SK-N-SH treated with all-trans-retinoic acid at 6 μM for 48 hours (cell line): ENCODE measurements at regions not wholly inside any gene's neighbourhood (a gene's known extent, or its start where the extent isn't known, plus 50 kb on each side); places are given as distances from the start of the nearest gene placed in this dataset.

Experiments
- ATAC-seq: fragments of 200-7000 bp; cut with Tn5 transposase; 3 replicates; pipeline ENCODE4 v1.9.1; 2020; ENCODE audit warnings: mild to moderate bottlenecking, moderate library complexity
- ARNTL ChIP-seq: fragments of 450-650 bp; formaldehyde crosslinking; IDR thresholded peaks from 2 replicates; pipeline ENCODE4 v1.5.0; 2020; ENCODE audit warnings: low read depth, mild to moderate bottlenecking, moderate library complexity, borderline replicate concordance
- BACH2 ChIP-seq: fragments of 250-450 bp; sonication (Bioruptor Pico); IDR thresholded peaks from 2 replicates; pipeline ENCODE4 v1.9.0; 2021; ENCODE audit warnings: mild to moderate bottlenecking, borderline replicate concordance
- CREB5 ChIP-seq: fragments of 250-450 bp; sonication (Bioruptor Pico); IDR thresholded peaks from 2 replicates; pipeline ENCODE4 v1.5.1; 2020; ENCODE audit warnings: low read depth, mild to moderate bottlenecking, moderate library complexity
- CSDC2 ChIP-seq: fragments of 250-450 bp; sonication (Bioruptor Pico); IDR thresholded peaks from 2 replicates; pipeline ENCODE4 v1.5.0; 2020; ENCODE audit warnings: mild to moderate bottlenecking, moderate library complexity
- CSRNP3 ChIP-seq: fragments of 250-450 bp; sonication (Bioruptor Pico); IDR thresholded peaks from 2 replicates; pipeline ENCODE4 v1.5.1; 2021; ENCODE audit warnings: mild to moderate bottlenecking, moderate library complexity
- ESRRG ChIP-seq: fragments of 250-450 bp; sonication (Bioruptor Pico); IDR thresholded peaks from 2 replicates; pipeline ENCODE4 v1.6.1; 2021; ENCODE audit warnings: mild to moderate bottlenecking
- GLIS3 ChIP-seq: fragments of 250-450 bp; sonication (Bioruptor Pico); IDR thresholded peaks from 2 replicates; pipeline ENCODE4 v1.5.0; 2020; ENCODE audit warnings: mild to moderate bottlenecking, moderate library complexity
- ISL1 ChIP-seq: fragments of 250-450 bp; sonication (Bioruptor Pico); IDR thresholded peaks from 2 replicates; pipeline ENCODE4 v2.1.2; 2022; ENCODE audit warnings: mild to moderate bottlenecking, moderate library complexity
- PATZ1 ChIP-seq: fragments of 250-450 bp; sonication (Bioruptor Pico); IDR thresholded peaks from 2 replicates; pipeline ENCODE4 v1.8.0; 2020; ENCODE audit warnings: mild to moderate bottlenecking, moderate library complexity, borderline replicate concordance
- POU6F1 ChIP-seq: fragments of 250-450 bp; sonication (Bioruptor Pico); IDR thresholded peaks from 2 replicates; pipeline ENCODE4 v1.8.0; 2021; ENCODE audit warnings: low read depth, mild to moderate bottlenecking, moderate library complexity, borderline replicate concordance
- RARB ChIP-seq: fragments of 250-450 bp; sonication (Bioruptor Pico); IDR thresholded peaks from 2 replicates; pipeline ENCODE4 v1.8.0; 2021; ENCODE audit warnings: mild to moderate bottlenecking, moderate library complexity
- SNAI2 ChIP-seq: fragments of 250-450 bp; sonication (Bioruptor Pico); IDR thresholded peaks from 2 replicates; pipeline ENCODE4 v1.5.0; 2020; ENCODE audit warnings: mild to moderate bottlenecking, moderate library complexity
- TSHZ2 ChIP-seq: fragments of 250-450 bp; sonication (Bioruptor Pico); IDR thresholded peaks from 2 replicates; pipeline ENCODE4 v1.5.0; 2020; ENCODE audit warnings: mild to moderate bottlenecking, moderate library complexity
- ZFP3 ChIP-seq: fragments of 250-450 bp; sonication (Bioruptor Pico); IDR thresholded peaks from 2 replicates; pipeline ENCODE4 v1.5.0; 2020; ENCODE audit warnings: mild to moderate bottlenecking, moderate library complexity
- ZNF565 ChIP-seq: fragments of 450-650 bp; formaldehyde crosslinking; conservative IDR thresholded peaks from 2 replicates; pipeline ENCODE4 v1.5.0; 2020; ENCODE audit warnings: low read depth, mild to moderate bottlenecking, moderate library complexity
- ZNF70 ChIP-seq: fragments of 450-650 bp; formaldehyde crosslinking; IDR thresholded peaks from 2 replicates; pipeline ENCODE4 v1.5.0; 2020; ENCODE audit warnings: mild to moderate bottlenecking, moderate library complexity
- ZNF8 ChIP-seq: fragments of 450-650 bp; formaldehyde crosslinking; IDR thresholded peaks from 2 replicates; pipeline ENCODE4 v1.5.0; 2020; ENCODE audit warnings: mild to moderate bottlenecking, moderate library complexity

- TF ChIP-seq CSRNP3 (CRISPR knock-in tag) (no peak), ZFP3 (CRISPR knock-in tag) (no peak)
These were observed 194.9 kb upstream of the MGMT start (continued) for GRCh38 chr10:129272176-129272575.

GRCh38 chr10:129272866-129273650, 194.0 kb upstream of the MGMT start:
- no peak for ATAC-seq
- TF ChIP-seq TSHZ2 (CRISPR knock-in tag) (no peak), SNAI2 (CRISPR knock-in tag) (no peak), BACH2 (CRISPR knock-in tag) (no peak), RARB (CRISPR knock-in tag) (no peak), CSDC2 (CRISPR knock-in tag) (no peak), ARNTL (CRISPR knock-in tag) (no peak), ISL1 (CRISPR knock-in tag) (no peak), ZNF8 (CRISPR knock-in tag) (no peak), ZNF70 (no peak), PATZ1 (CRISPR knock-in tag) (no peak), ESRRG (CRISPR knock-in tag) (no peak)
- TF ChIP-seq, all 23 proteins: peak for 0

GRCh38 chr10:129273860-129274259, 193.2 kb upstream of the MGMT start:
- no peak for ATAC-seq
- no peak for TF ChIP-seq ZNF565 (CRISPR knock-in tag)
- no peak for TF ChIP-seq SNAI2 (CRISPR knock-in tag)
- TF ChIP-seq PATZ1 (CRISPR knock-in tag): no peak
- TF ChIP-seq CSDC2 (CRISPR knock-in tag): no peak
- no peak for TF ChIP-seq GLIS3
- TF ChIP-seq ZNF70: no peak
- TF ChIP-seq CREB5 (CRISPR knock-in tag): no peak
- no peak for TF ChIP-seq POU6F1 (CRISPR knock-in tag)
